ENCODE measurements at regions not wholly inside any gene's neighbourhood (a gene's known extent, or its start where the extent isn't known, plus 50 kb on each side); places are given as distances from the start of the nearest gene placed in this dataset.

DNA sequence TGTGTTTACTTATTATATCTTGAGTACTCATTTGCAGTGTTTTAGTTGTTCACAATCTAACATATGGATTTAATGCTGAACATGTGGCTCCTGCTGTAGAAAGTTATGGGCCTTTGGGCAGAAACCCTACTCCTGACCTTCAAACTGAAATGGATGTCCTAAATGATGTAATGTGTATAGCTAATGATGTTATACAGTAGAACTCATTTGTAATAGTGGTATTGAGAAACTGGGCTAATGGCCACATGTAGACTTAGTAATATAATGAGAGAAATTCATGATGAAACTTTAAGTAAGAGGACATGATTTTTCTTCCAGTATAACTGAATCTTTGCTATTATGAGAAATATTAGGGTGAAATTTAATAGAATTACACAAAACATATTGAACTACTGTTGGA lies 121.3 kb upstream of the PTPRK start (continued):
- TF ChIP-seq, protein P1, sequence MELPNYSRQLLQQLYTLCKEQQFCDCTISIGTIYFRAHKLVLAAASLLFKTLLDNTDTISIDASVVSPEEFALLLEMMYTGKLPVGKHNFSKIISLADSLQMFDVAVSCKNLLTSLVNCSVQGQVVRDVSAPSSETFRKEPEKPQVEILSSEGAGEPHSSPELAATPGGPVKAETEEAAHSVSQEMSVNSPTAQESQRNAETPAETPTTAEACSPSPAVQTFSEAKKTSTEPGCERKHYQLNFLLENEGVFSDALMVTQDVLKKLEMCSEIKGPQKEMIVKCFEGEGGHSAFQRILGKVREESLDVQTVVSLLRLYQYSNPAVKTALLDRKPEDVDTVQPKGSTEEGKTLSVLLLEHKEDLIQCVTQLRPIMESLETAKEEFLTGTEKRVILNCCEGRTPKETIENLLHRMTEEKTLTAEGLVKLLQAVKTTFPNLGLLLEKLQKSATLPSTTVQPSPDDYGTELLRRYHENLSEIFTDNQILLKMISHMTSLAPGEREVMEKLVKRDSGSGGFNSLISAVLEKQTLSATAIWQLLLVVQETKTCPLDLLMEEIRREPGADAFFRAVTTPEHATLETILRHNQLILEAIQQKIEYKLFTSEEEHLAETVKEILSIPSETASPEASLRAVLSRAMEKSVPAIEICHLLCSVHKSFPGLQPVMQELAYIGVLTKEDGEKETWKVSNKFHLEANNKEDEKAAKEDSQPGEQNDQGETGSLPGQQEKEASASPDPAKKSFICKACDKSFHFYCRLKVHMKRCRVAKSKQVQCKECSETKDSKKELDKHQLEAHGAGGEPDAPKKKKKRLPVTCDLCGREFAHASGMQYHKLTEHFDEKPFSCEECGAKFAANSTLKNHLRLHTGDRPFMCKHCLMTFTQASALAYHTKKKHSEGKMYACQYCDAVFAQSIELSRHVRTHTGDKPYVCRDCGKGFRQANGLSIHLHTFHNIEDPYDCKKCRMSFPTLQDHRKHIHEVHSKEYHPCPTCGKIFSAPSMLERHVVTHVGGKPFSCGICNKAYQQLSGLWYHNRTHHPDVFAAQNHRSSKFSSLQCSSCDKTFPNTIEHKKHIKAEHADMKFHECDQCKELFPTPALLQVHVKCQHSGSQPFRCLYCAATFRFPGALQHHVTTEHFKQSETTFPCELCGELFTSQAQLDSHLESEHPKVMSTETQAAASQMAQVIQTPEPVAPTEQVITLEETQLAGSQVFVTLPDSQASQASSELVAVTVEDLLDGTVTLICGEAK (IDR thresholded peaks at IDR 0.05) = no peak
- TF ChIP-seq, protein P1 (CRISPR knock-in tag; IDR thresholded peaks at IDR 0.05) = no peak
- TF ChIP-seq, protein P2, sequence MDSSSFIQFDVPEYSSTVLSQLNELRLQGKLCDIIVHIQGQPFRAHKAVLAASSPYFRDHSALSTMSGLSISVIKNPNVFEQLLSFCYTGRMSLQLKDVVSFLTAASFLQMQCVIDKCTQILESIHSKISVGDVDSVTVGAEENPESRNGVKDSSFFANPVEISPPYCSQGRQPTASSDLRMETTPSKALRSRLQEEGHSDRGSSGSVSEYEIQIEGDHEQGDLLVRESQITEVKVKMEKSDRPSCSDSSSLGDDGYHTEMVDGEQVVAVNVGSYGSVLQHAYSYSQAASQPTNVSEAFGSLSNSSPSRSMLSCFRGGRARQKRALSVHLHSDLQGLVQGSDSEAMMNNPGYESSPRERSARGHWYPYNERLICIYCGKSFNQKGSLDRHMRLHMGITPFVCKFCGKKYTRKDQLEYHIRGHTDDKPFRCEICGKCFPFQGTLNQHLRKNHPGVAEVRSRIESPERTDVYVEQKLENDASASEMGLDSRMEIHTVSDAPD (CRISPR knock-in tag; IDR thresholded peaks at IDR 0.05) = no peak
- TF ChIP-seq, protein P3, sequence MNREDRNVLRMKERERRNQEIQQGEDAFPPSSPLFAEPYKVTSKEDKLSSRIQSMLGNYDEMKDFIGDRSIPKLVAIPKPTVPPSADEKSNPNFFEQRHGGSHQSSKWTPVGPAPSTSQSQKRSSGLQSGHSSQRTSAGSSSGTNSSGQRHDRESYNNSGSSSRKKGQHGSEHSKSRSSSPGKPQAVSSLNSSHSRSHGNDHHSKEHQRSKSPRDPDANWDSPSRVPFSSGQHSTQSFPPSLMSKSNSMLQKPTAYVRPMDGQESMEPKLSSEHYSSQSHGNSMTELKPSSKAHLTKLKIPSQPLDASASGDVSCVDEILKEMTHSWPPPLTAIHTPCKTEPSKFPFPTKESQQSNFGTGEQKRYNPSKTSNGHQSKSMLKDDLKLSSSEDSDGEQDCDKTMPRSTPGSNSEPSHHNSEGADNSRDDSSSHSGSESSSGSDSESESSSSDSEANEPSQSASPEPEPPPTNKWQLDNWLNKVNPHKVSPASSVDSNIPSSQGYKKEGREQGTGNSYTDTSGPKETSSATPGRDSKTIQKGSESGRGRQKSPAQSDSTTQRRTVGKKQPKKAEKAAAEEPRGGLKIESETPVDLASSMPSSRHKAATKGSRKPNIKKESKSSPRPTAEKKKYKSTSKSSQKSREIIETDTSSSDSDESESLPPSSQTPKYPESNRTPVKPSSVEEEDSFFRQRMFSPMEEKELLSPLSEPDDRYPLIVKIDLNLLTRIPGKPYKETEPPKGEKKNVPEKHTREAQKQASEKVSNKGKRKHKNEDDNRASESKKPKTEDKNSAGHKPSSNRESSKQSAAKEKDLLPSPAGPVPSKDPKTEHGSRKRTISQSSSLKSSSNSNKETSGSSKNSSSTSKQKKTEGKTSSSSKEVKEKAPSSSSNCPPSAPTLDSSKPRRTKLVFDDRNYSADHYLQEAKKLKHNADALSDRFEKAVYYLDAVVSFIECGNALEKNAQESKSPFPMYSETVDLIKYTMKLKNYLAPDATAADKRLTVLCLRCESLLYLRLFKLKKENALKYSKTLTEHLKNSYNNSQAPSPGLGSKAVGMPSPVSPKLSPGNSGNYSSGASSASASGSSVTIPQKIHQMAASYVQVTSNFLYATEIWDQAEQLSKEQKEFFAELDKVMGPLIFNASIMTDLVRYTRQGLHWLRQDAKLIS (CRISPR knock-in tag; IDR thresholded peaks at IDR 0.05) = no peak
